Neural cell (in vitro differentiated cells): ENCODE measurements at regions not wholly inside any gene's neighbourhood (a gene's known extent, or its start where the extent isn't known, plus 50 kb on each side); places are given as distances from the start of the nearest gene placed in this dataset.
"Not testable (repeated sequence)": the region's sequence is repeated elsewhere in the genome, so short reads cannot be mapped to it uniquely, and the experiment has no call there.

Experiments
- MXI1 ChIP-seq: fragments of 450-650 bp; conservative IDR thresholded peaks from 2 replicates; pipeline ENCODE4 v1.6.1; 2014; ENCODE audit warnings: antibody characterized with exemption, mild to moderate bottlenecking; ENCODE audit not compliant: poor library complexity, severe bottlenecking
- POLR2AphosphoS5 ChIP-seq: IDR thresholded peaks from 2 replicates; pipeline ENCODE4 v1.6.1; 2012

DNA sequence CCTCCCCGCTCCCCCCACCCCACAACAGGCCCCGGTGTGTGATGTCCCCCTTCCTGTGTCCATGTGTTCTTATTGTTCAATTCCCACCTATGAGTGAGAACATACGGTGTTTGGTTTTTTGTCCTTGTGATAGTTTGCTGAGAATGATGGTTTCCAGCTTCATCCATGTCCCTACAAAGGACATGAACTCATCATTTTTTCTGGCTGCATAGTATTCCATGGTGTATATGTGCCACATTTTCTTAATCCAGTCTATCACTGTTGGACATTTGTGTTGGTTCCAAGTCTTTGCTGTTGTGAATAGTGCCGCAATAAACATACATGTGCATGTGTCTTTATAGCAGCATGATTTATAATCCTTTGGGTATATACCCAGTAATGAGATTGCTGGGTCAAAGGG, 104.3 kb downstream of the MTPN start:
- not testable (repeated sequence) for TF ChIP-seq POLR2AphosphoS5, MXI1
